Vagina (tissue), 2 donors: ENCODE measurements at regions not wholly inside any gene's neighbourhood (a gene's known extent, or its start where the extent isn't known, plus 50 kb on each side); places are given as distances from the start of the nearest gene placed in this dataset.

Experiments
- CTCF ChIP-seq, 3 experiments: fragments of 450-650 bp in 2 of 3; fragments of 200-600 bp in 1 of 3; sonication (generic) in 1 of 3; IDR thresholded peaks; one replicate each; pipeline ENCODE4 v1.5.1; 2017 to 2019; ENCODE audit warnings: antibody characterized with exemption in 3 of 3, mild to moderate bottlenecking in 2 of 3, moderate library complexity in 2 of 3
- POLR2A ChIP-seq, 2 donors: fragments of 450-650 bp; IDR thresholded peaks; one replicate each; pipeline ENCODE4 v1.6.1; 2017; ENCODE audit warnings: antibody characterized with exemption in 2 of 2, mild to moderate bottlenecking in 2 of 2, moderate library complexity in 2 of 2
- POLR2AphosphoS5 ChIP-seq, 2 donors: sonication (generic); formaldehyde crosslinking; IDR thresholded peaks; one replicate each; pipeline ENCODE4 v1.9.0; 2017; ENCODE audit warnings: antibody characterized with exemption in 2 of 2, mild to moderate bottlenecking in 2 of 2, low read depth in 1 of 2; ENCODE audit not compliant: insufficient read depth in 1 of 2

- TF ChIP-seq CTCF (IDR thresholded peaks at IDR 0.05) (no peak), POLR2A (IDR thresholded peaks at IDR 0.05) (no peak), POLR2AphosphoS5 (IDR thresholded peaks at IDR 0.05; ENCODE audit: insufficient read depth in 1 of 2, low read depth in 1 of 2) (no peak)
Observed at GRCh38 chr4:102165584-102165983, 179.7 kb downstream of the SLC39A8 start.
